ENCODE measurements at regions not wholly inside any gene's neighbourhood (a gene's known extent, or its start where the extent isn't known, plus 50 kb on each side); places are given as distances from the start of the nearest gene placed in this dataset.

GRCh38 chr14:87687420-87687819, 305.6 kb downstream of the GALC start:
- no peaks in the 10 kb centered on the region for H3K9me3 ChIP-seq (ENCODE audit: low read depth)
- no peak overlapping the region for H2AFZ ChIP-seq
- H3K27me3 ChIP-seq: no peaks in the 10 kb centered on the region
- H3K36me3 ChIP-seq (replicated peaks; ENCODE audit: insufficient read depth, low read depth): no peaks in the 10 kb centered on the region
- H3K4me3 ChIP-seq: no peak overlapping the region
- no peak overlapping the region for H3K27ac ChIP-seq
- H3K4me2 ChIP-seq: no peak overlapping the region
- no peak for TF ChIP-seq EZH2 (IDR thresholded peaks at IDR 0.05; ENCODE audit: borderline replicate concordance)
- no peak for TF ChIP-seq CTCF (IDR thresholded peaks at IDR 0.05; ENCODE audit: poor library complexity)
- no peak for TF ChIP-seq EZH2phosphoT487 (IDR thresholded peaks at IDR 0.05; ENCODE audit: low read depth, severe bottlenecking, unreplicated experiment)
- no peaks in the 10 kb centered on the region for H3K9me2 ChIP-seq (replicated peaks; ENCODE audit: insufficient read depth)
- no peaks in the 10 kb centered on the region for H3K79me2 ChIP-seq
- no peak for DNase-seq (ENCODE audit: low spot score)
- no peaks in the 10 kb centered on the region for H4K20me1 ChIP-seq (ENCODE audit: insufficient read depth, poor library complexity, severe bottlenecking)
- H3K4me1 ChIP-seq (ENCODE audit: insufficient read depth): peaks cover 14% of the 10 kb centered on the region
- WGBS (ENCODE audit: low lambda C conversion rate, missing lambda C conversion rate): 43% methylated on average over 7 of the region's 7 CpGs

GRCh38 chr14:87686746-87687145, 306.2 kb downstream of the GALC start:
- Histone ChIP-seq H3K27me3 (no peaks in the 10 kb centered on the region), H4K20me1 (ENCODE audit: insufficient read depth, poor library complexity, severe bottlenecking) (no peaks in the 10 kb centered on the region), H2AFZ (no peak overlapping the region), H3K4me3 (no peak overlapping the region), H3K27ac (no peak overlapping the region), H3K9me3 (ENCODE audit: low read depth) (no peaks in the 10 kb centered on the region), H3K79me2 (no peaks in the 10 kb centered on the region), H3K4me2 (no peak overlapping the region), H3K4me1 (ENCODE audit: insufficient read depth) (peaks cover 14% of the 10 kb centered on the region), H3K36me3 (replicated peaks; ENCODE audit: insufficient read depth, low read depth) (no peaks in the 10 kb centered on the region), H3K9me2 (replicated peaks; ENCODE audit: insufficient read depth) (no peaks in the 10 kb centered on the region)
- TF ChIP-seq EZH2 (IDR thresholded peaks at IDR 0.05; ENCODE audit: borderline replicate concordance) (no peak), CTCF (IDR thresholded peaks at IDR 0.05; ENCODE audit: poor library complexity) (no peak), EZH2phosphoT487 (IDR thresholded peaks at IDR 0.05; ENCODE audit: low read depth, severe bottlenecking, unreplicated experiment) (no peak)
- no peak for DNase-seq (ENCODE audit: low spot score)
- 100% methylated on average over 1 of the region's 1 CpG for WGBS (ENCODE audit: low lambda C conversion rate, missing lambda C conversion rate)

GRCh38 chr14:87679866-87680265, 313.1 kb downstream of the GALC start:
- Histone ChIP-seq H3K9me2 (replicated peaks; ENCODE audit: insufficient read depth) (no peaks in the 10 kb centered on the region), H3K9me3 (ENCODE audit: low read depth) (no peaks in the 10 kb centered on the region), H3K4me2 (no peak overlapping the region), H2AFZ (no peak overlapping the region), H3K79me2 (no peaks in the 10 kb centered on the region), H3K27ac (no peak overlapping the region), H3K36me3 (replicated peaks; ENCODE audit: insufficient read depth, low read depth) (no peaks in the 10 kb centered on the region), H4K20me1 (ENCODE audit: insufficient read depth, poor library complexity, severe bottlenecking) (no peaks in the 10 kb centered on the region), H3K27me3 (no peaks in the 10 kb centered on the region), H3K4me3 (no peak overlapping the region), H3K4me1 (ENCODE audit: insufficient read depth) (no peaks in the 10 kb centered on the region)
- DNase-seq (ENCODE audit: low spot score): no peak
- TF ChIP-seq EZH2phosphoT487 (IDR thresholded peaks at IDR 0.05; ENCODE audit: low read depth, severe bottlenecking, unreplicated experiment) (no peak), EZH2 (IDR thresholded peaks at IDR 0.05; ENCODE audit: borderline replicate concordance) (no peak), CTCF (IDR thresholded peaks at IDR 0.05; ENCODE audit: poor library complexity) (no peak)
- WGBS (ENCODE audit: low lambda C conversion rate, missing lambda C conversion rate): 69% methylated on average over 3 of the region's 3 CpGs

GRCh38 chr14:87678624-87679023, 314.4 kb downstream of the GALC start:
- Histone ChIP-seq H3K27ac (no peak overlapping the region), H3K36me3 (replicated peaks; ENCODE audit: insufficient read depth, low read depth) (no peaks in the 10 kb centered on the region), H3K9me2 (replicated peaks; ENCODE audit: insufficient read depth) (no peaks in the 10 kb centered on the region), H3K4me3 (no peak overlapping the region), H3K79me2 (no peaks in the 10 kb centered on the region), H3K27me3 (no peaks in the 10 kb centered on the region), H3K9me3 (ENCODE audit: low read depth) (no peaks in the 10 kb centered on the region), H4K20me1 (ENCODE audit: insufficient read depth, poor library complexity, severe bottlenecking) (no peaks in the 10 kb centered on the region), H3K4me2 (no peak overlapping the region), H2AFZ (no peak overlapping the region), H3K4me1 (ENCODE audit: insufficient read depth) (no peaks in the 10 kb centered on the region)
- 62% methylated on average over 4 of the region's 4 CpGs for WGBS (ENCODE audit: low lambda C conversion rate, missing lambda C conversion rate)
- DNase-seq (ENCODE audit: low spot score): no peak
- TF ChIP-seq EZH2 (IDR thresholded peaks at IDR 0.05; ENCODE audit: borderline replicate concordance): no peak
- TF ChIP-seq CTCF (IDR thresholded peaks at IDR 0.05; ENCODE audit: poor library complexity): no peak
- no peak for TF ChIP-seq EZH2phosphoT487 (IDR thresholded peaks at IDR 0.05; ENCODE audit: low read depth, severe bottlenecking, unreplicated experiment)

All from hepatocyte (in vitro differentiated cells).